ENCODE measurements at regions not wholly inside any gene's neighbourhood (a gene's known extent, or its start where the extent isn't known, plus 50 kb on each side); places are given as distances from the start of the nearest gene placed in this dataset.

- no peak for TF ChIP-seq POLR2A (IDR thresholded peaks at IDR 0.05)
- TF ChIP-seq CTCF (IDR thresholded peaks at IDR 0.05), result no peak
These were observed 79.3 kb upstream of the ETV3 start for GRCh38 chr1:157217486-157217885.

Measured in lower leg skin (tissue), 3 donors.